NT2/D1 (cell line): ENCODE measurements at regions not wholly inside any gene's neighbourhood (a gene's known extent, or its start where the extent isn't known, plus 50 kb on each side); places are given as distances from the start of the nearest gene placed in this dataset.

Experiments
- YY1 ChIP-seq: IDR thresholded peaks from 2 replicates; pipeline ENCODE4 v1.6.1; 2011; ENCODE audit not compliant: insufficient read length, insufficient read depth
- ZNF274 ChIP-seq: IDR thresholded peaks from 2 replicates; pipeline ENCODE4 v1.6.1; 2011; ENCODE audit warnings: mild to moderate bottlenecking, low read depth, low read length

- TF ChIP-seq ZNF274: no peak
- no peak for TF ChIP-seq YY1
Observed at GRCh38 chr18:28801876-28802275, 624.9 kb upstream of the CDH2 start.
